Pancreas (tissue), 10 donors: ENCODE measurements at regions not wholly inside any gene's neighbourhood (a gene's known extent, or its start where the extent isn't known, plus 50 kb on each side); places are given as distances from the start of the nearest gene placed in this dataset.

Experiments used
- ATAC-seq, 4 donors: fragments of 200-7000 bp; cut with Tn5 transposase; one replicate each; pipeline versions ENCODE4 v1.8.0 to v1.9.1; 2020; ENCODE audit warnings: mild to moderate bottlenecking in 4 of 4, moderate library complexity in 4 of 4
- DNase-seq, 6 donors: peaks; one replicate each; pipeline ENCODE4 v3.0.0-alpha.2; 2020
- FAIRE-seq: peaks from 2 replicates; lab custom pipeline; 2012; peaks lifted over from hg19 to GRCh38; lab: Jason Lieb, UNC
- H3K27ac ChIP-seq, 4 donors: fragments of 200-600 bp; sonication (generic); 1 replicate in 3 of 4; 2 replicates in 1 of 4; pipeline versions ENCODE4 v1.5.0 to v1.8.0; 2020
- H3K27me3 ChIP-seq, 4 donors: fragments of 200-600 bp; one replicate each; pipeline ENCODE4 v1.8.0; 2021
- H3K36me3 ChIP-seq, 3 donors: fragments of 200-600 bp; sonication (generic) in 1 of 3; one replicate each; pipeline versions ENCODE4 v1.5.0 to v1.8.0; 2020 to 2021
- H3K4me1 ChIP-seq, 3 donors: fragments of 200-600 bp; one replicate each; pipeline ENCODE4 v1.8.0; 2021
- H3K4me3 ChIP-seq, 4 donors: fragments of 200-600 bp; sonication (generic) in 2 of 4; one replicate each; pipeline versions ENCODE4 v1.5.0 to v1.8.0; 2020 to 2021
- H3K9me3 ChIP-seq, 4 donors: fragments of 200-600 bp; one replicate each; pipeline ENCODE4 v1.8.0; 2021
- WGBS, 2 donors: extraction: QIAGEN DNeasy Blood & Tissue Kit; methylation state at CpG; one replicate each; pipeline ENCODE4 v1.1.7; 2013; 5-methylcytosine and 5-hydroxymethylcytosine counted together
- intact Hi-C, 3 donors: fragments of 100-400 bp; cut with DNase I; formaldehyde crosslinking; loops; one replicate each; pipeline versions ENCODE4 v1.11.1 to v1.14.2; 2022
- TF ChIP-seq, protein P1 (sequence below), 4 donors: fragments of 200-600 bp; sonication (generic) in 3 of 4; IDR thresholded peaks; one replicate each; pipeline versions ENCODE4 v1.5.0 to v1.8.0; 2021; ENCODE audit warnings: antibody characterized with exemption in 4 of 4
- donor health status: healthy with polysubstance abuse.
- donor health status: DM: no; HTN: no; CAD: no; lungs with moderate emphysema.
- donor health status: DM: no; HTN: no; CAD: no.
- donor health status: control.
- donor health status: control.
- donor health status: Bipolar disorder and iron deficiency.
- donor health status: DM: yes; HTN: yes; CAD: no.
- donor health status: DM: no; HTN: no; CAD: no.
- donor health status: DM: no; HTN: no; CAD: no.
- donor health status: DM: yes; HTN: yes; CAD: no.

DNA sequence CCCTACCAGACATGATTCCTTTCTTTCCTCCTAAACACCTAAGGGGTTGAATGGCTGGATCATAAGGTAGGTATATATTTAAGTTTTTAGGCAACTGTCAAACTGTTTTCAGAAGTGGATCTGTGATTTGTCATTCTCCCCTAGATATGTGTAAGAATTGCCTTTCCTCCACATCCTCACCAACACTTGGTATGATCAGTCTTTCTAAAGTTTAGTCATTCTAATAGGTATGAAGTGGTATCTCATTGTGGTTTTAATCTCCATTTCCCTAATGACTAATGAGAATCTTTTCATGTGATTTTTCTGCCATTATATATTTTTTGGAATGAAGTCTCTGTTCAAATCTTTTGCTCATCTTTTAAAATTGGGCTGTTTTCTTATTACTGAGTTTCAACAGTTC lies 122.1 kb downstream of the TFCP2L1 start:
- no peaks in the 10 kb centered on the region for H3K36me3 ChIP-seq
- FAIRE-seq = no peak
- no peak overlapping the region for H3K27ac ChIP-seq
- intact Hi-C loops = no loop called here
- ATAC-seq = no peak
- H3K9me3 ChIP-seq = no peaks in the 10 kb centered on the region
- H3K27me3 ChIP-seq = no peaks in the 10 kb centered on the region
- no peak for DNase-seq
- H3K4me1 ChIP-seq = no peaks in the 10 kb centered on the region
- TF ChIP-seq, protein P1, sequence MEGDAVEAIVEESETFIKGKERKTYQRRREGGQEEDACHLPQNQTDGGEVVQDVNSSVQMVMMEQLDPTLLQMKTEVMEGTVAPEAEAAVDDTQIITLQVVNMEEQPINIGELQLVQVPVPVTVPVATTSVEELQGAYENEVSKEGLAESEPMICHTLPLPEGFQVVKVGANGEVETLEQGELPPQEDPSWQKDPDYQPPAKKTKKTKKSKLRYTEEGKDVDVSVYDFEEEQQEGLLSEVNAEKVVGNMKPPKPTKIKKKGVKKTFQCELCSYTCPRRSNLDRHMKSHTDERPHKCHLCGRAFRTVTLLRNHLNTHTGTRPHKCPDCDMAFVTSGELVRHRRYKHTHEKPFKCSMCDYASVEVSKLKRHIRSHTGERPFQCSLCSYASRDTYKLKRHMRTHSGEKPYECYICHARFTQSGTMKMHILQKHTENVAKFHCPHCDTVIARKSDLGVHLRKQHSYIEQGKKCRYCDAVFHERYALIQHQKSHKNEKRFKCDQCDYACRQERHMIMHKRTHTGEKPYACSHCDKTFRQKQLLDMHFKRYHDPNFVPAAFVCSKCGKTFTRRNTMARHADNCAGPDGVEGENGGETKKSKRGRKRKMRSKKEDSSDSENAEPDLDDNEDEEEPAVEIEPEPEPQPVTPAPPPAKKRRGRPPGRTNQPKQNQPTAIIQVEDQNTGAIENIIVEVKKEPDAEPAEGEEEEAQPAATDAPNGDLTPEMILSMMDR (IDR thresholded peaks at IDR 0.05) = no peak
- no peak overlapping the region for H3K4me3 ChIP-seq

DNA sequence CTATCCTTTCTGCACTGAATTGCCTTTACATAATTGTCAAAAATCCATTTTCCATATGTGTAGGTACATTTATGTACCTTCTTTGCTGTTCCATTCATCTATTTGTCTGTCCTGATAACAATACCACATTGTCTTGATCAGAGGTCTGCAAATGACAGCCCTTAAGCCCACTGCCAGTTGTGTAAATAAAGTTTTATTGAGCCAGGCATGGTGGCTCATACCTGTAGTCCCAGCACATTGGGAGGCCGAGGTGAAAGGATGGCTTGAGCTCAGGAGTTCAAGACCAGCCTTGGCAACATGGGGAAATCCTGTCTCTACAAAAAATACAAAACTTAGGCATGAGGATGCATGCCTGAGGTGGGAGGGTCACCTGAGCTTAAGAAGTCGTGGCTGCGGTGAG lies 121.0 kb downstream of the TFCP2L1 start:
- no peaks in the 10 kb centered on the region for H3K36me3 ChIP-seq
- intact Hi-C loops = no loop called here
- no peaks in the 10 kb centered on the region for H3K27me3 ChIP-seq
- no peaks in the 10 kb centered on the region for H3K4me1 ChIP-seq
- FAIRE-seq (no peak), DNase-seq (no peak), ATAC-seq (no peak)
- H3K9me3 ChIP-seq = no peaks in the 10 kb centered on the region
- WGBS, 2 donors = 87 to 89% methylated on average over 3 of the region's 3 CpGs
- TF ChIP-seq, protein P1 (IDR thresholded peaks at IDR 0.05) = no peak
- no peak overlapping the region for H3K27ac ChIP-seq
- no peak overlapping the region for H3K4me3 ChIP-seq

- intact Hi-C loops = no loop called here
- Histone ChIP-seq H3K4me1 (no peaks in the 10 kb centered on the region), H3K27me3 (no peaks in the 10 kb centered on the region), H3K36me3 (no peaks in the 10 kb centered on the region), H3K4me3 (no peak overlapping the region), H3K9me3 (no peaks in the 10 kb centered on the region), H3K27ac (no peak overlapping the region)
- ATAC-seq = no peak
- WGBS, 2 donors = 76 to 91% methylated on average over 1 of the region's 1 CpG
- FAIRE-seq = no peak
- TF ChIP-seq, protein P1 (IDR thresholded peaks at IDR 0.05) = no peak
- DNase-seq = no peak
Observed at GRCh38 chr2:121165038-121165542, 119.9 kb downstream of the TFCP2L1 start.
